ENCODE measurements at regions not wholly inside any gene's neighbourhood (a gene's known extent, or its start where the extent isn't known, plus 50 kb on each side); places are given as distances from the start of the nearest gene placed in this dataset.
A peak's percentile ranks its signal among the peaks of the same experiment; 100 is the strongest.

GRCh38 chr12:60101715-60102114 lies 505.9 kb downstream of the SLC16A7 start:
- DNase-seq (ENCODE audit: low spot score): no peak
- H3K9me2 ChIP-seq (replicated peaks; ENCODE audit: insufficient read depth): no peaks in the 10 kb centered on the region

GRCh38 chr12:60106214-60106613 lies 510.4 kb downstream of the SLC16A7 start:
- Histone ChIP-seq H3K27ac (no peak overlapping the region), H3K9me2 (replicated peaks; ENCODE audit: insufficient read depth) (no peaks in the 10 kb centered on the region), H3K4me1 (ENCODE audit: insufficient read depth) (no peaks in the 10 kb centered on the region), H3K36me3 (replicated peaks; ENCODE audit: insufficient read depth, low read depth) (no peaks in the 10 kb centered on the region), H3K79me2 (no peaks in the 10 kb centered on the region), H3K9me3 (ENCODE audit: low read depth) (no peaks in the 10 kb centered on the region), H3K27me3 (no peaks in the 10 kb centered on the region), H3K4me2 (no peak overlapping the region), H3K4me3 (no peak overlapping the region), H4K20me1 (ENCODE audit: insufficient read depth, poor library complexity, severe bottlenecking) (no peaks in the 10 kb centered on the region), H2AFZ (no peak overlapping the region)
- 52% methylated on average over 1 of the region's 1 CpG for WGBS (ENCODE audit: low lambda C conversion rate, missing lambda C conversion rate)
- DNase-seq (ENCODE audit: low spot score): no peak
- TF ChIP-seq CTCF (IDR thresholded peaks at IDR 0.05; ENCODE audit: poor library complexity) (peak; percentile 49), EZH2 (IDR thresholded peaks at IDR 0.05; ENCODE audit: borderline replicate concordance) (no peak), EZH2phosphoT487 (IDR thresholded peaks at IDR 0.05; ENCODE audit: low read depth, severe bottlenecking, unreplicated experiment) (no peak)

More at GRCh38 chr12:60101715-60102114, 505.9 kb downstream of the SLC16A7 start:
- Histone ChIP-seq H3K4me3 (no peak overlapping the region), H3K36me3 (replicated peaks; ENCODE audit: insufficient read depth, low read depth) (no peaks in the 10 kb centered on the region), H3K27ac (peak overlapping the region; percentile 52), H3K4me2 (no peak overlapping the region), H3K9me3 (ENCODE audit: low read depth) (peaks cover 4% of the 10 kb centered on the region), H4K20me1 (ENCODE audit: insufficient read depth, poor library complexity, severe bottlenecking) (no peaks in the 10 kb centered on the region), H3K4me1 (ENCODE audit: insufficient read depth) (no peaks in the 10 kb centered on the region), H3K27me3 (no peaks in the 10 kb centered on the region), H3K79me2 (no peaks in the 10 kb centered on the region), H2AFZ (no peak overlapping the region)
- TF ChIP-seq EZH2phosphoT487 (IDR thresholded peaks at IDR 0.05; ENCODE audit: low read depth, severe bottlenecking, unreplicated experiment) (no peak), CTCF (IDR thresholded peaks at IDR 0.05; ENCODE audit: poor library complexity) (no peak), EZH2 (IDR thresholded peaks at IDR 0.05; ENCODE audit: borderline replicate concordance) (no peak)

GRCh38 chr12:60107992-60108391 lies 512.2 kb downstream of the SLC16A7 start:
- Histone ChIP-seq H3K27me3 (no peaks in the 10 kb centered on the region), H3K4me1 (ENCODE audit: insufficient read depth) (no peaks in the 10 kb centered on the region), H3K9me2 (replicated peaks; ENCODE audit: insufficient read depth) (no peaks in the 10 kb centered on the region), H4K20me1 (ENCODE audit: insufficient read depth, poor library complexity, severe bottlenecking) (no peaks in the 10 kb centered on the region), H3K36me3 (replicated peaks; ENCODE audit: insufficient read depth, low read depth) (no peaks in the 10 kb centered on the region), H2AFZ (no peak overlapping the region), H3K9me3 (ENCODE audit: low read depth) (no peaks in the 10 kb centered on the region), H3K27ac (no peak overlapping the region), H3K79me2 (no peaks in the 10 kb centered on the region), H3K4me3 (no peak overlapping the region), H3K4me2 (no peak overlapping the region)
- TF ChIP-seq CTCF (IDR thresholded peaks at IDR 0.05; ENCODE audit: poor library complexity) (no peak), EZH2 (IDR thresholded peaks at IDR 0.05; ENCODE audit: borderline replicate concordance) (no peak), EZH2phosphoT487 (IDR thresholded peaks at IDR 0.05; ENCODE audit: low read depth, severe bottlenecking, unreplicated experiment) (no peak)
- DNase-seq (ENCODE audit: low spot score): no peak

- Histone ChIP-seq H3K4me1 (ENCODE audit: insufficient read depth) (no peaks in the 10 kb centered on the region), H3K9me3 (ENCODE audit: low read depth) (no peaks in the 10 kb centered on the region), H3K4me3 (no peak overlapping the region), H2AFZ (no peak overlapping the region), H3K27me3 (no peaks in the 10 kb centered on the region), H3K9me2 (replicated peaks; ENCODE audit: insufficient read depth) (no peaks in the 10 kb centered on the region), H3K4me2 (no peak overlapping the region), H3K79me2 (no peaks in the 10 kb centered on the region), H4K20me1 (ENCODE audit: insufficient read depth, poor library complexity, severe bottlenecking) (no peaks in the 10 kb centered on the region), H3K27ac (no peak overlapping the region), H3K36me3 (replicated peaks; ENCODE audit: insufficient read depth, low read depth) (no peaks in the 10 kb centered on the region)
- WGBS (ENCODE audit: low lambda C conversion rate, missing lambda C conversion rate): 94% methylated on average over 2 of the region's 2 CpGs
- no peak for TF ChIP-seq EZH2phosphoT487 (IDR thresholded peaks at IDR 0.05; ENCODE audit: low read depth, severe bottlenecking, unreplicated experiment)
- TF ChIP-seq EZH2 (IDR thresholded peaks at IDR 0.05; ENCODE audit: borderline replicate concordance): no peak
- no peak for TF ChIP-seq CTCF (IDR thresholded peaks at IDR 0.05; ENCODE audit: poor library complexity)
- DNase-seq (ENCODE audit: low spot score): no peak
Measured at GRCh38 chr12:60112063-60112462, 516.2 kb downstream of the SLC16A7 start.

Data from hepatocyte (in vitro differentiated cells).